GM23338 (cell line): ENCODE measurements at regions not wholly inside any gene's neighbourhood (a gene's known extent, or its start where the extent isn't known, plus 50 kb on each side); places are given as distances from the start of the nearest gene placed in this dataset.

Experiments used
- ATAC-seq: fragments of 200-7000 bp; cut with Tn5 transposase; 3 replicates; pipeline ENCODE4 v1.9.1; 2020
- DNase-seq: peaks from one replicate; pipeline ENCODE4 v3.0.0-alpha.2; 2015; ENCODE audit warnings: low spot score
- H2AFZ ChIP-seq: fragments of 200-600 bp; sonication (generic); 2 replicates; pipeline ENCODE4 v1.8.0; 2016; ENCODE audit warnings: antibody characterized with exemption, mild to moderate bottlenecking, moderate library complexity
- H3F3A ChIP-seq: fragments of 200-600 bp; sonication (generic); replicated peaks from 2 replicates; pipeline ENCODE4 v1.8.0; 2017; ENCODE audit warnings: antibody characterized with exemption, mixed run types, low read depth
- H3K27ac ChIP-seq: fragments of 200-600 bp; sonication (generic); 2 replicates; pipeline ENCODE4 v1.6.1; 2016; ENCODE audit warnings: low read depth
- H3K27me3 ChIP-seq: fragments of 200-600 bp; sonication (generic); 2 replicates; pipeline ENCODE4 v1.8.0; 2016; ENCODE audit warnings: mild to moderate bottlenecking, mixed run types, moderate library complexity; ENCODE audit not compliant: insufficient read depth
- H3K36me3 ChIP-seq: fragments of 200-600 bp; sonication (generic); 2 replicates; pipeline ENCODE4 v1.8.0; 2016; ENCODE audit warnings: mild to moderate bottlenecking; ENCODE audit not compliant: insufficient read depth
- H3K4me1 ChIP-seq: fragments of 200-600 bp; sonication (generic); 2 replicates; pipeline ENCODE4 v1.8.0; 2016; ENCODE audit warnings: mild to moderate bottlenecking, moderate library complexity; ENCODE audit not compliant: insufficient read depth
- H3K4me2 ChIP-seq: fragments of 200-600 bp; sonication (generic); 2 replicates; pipeline ENCODE4 v1.7.1; 2017; ENCODE audit warnings: mixed run types
- H3K4me3 ChIP-seq: fragments of 200-600 bp; sonication (generic); 2 replicates; pipeline ENCODE4 v1.6.1; 2016; ENCODE audit warnings: mixed run types
- H3K79me2 ChIP-seq: fragments of 200-600 bp; sonication (generic); replicated peaks from 2 replicates; pipeline ENCODE4 v1.8.0; 2017; ENCODE audit warnings: mild to moderate bottlenecking; ENCODE audit not compliant: insufficient read depth
- H3K9me2 ChIP-seq: fragments of 200-600 bp; sonication (generic); 2 replicates; pipeline ENCODE4 v1.8.0; 2017; ENCODE audit not compliant: insufficient read depth
- H4K20me1 ChIP-seq: fragments of 200-600 bp; sonication (generic); replicated peaks from 2 replicates; pipeline ENCODE4 v1.8.0; 2017; ENCODE audit warnings: mild to moderate bottlenecking; ENCODE audit not compliant: insufficient read depth
- H3K27ac Mint-ChIP-seq: 2 replicates; pipeline ENCODE4 v1.8.0; 2020; ENCODE audit warnings: inconsistent platforms, mild to moderate bottlenecking, moderate library complexity, mixed read lengths
- H3K27me3 Mint-ChIP-seq: 3 replicates; pipeline ENCODE4 v1.8.0; 2022; ENCODE audit warnings: low read depth, mild to moderate bottlenecking, moderate library complexity, mixed read lengths, inconsistent platforms; ENCODE audit not compliant: insufficient read depth, poor library complexity
- H3K36me3 Mint-ChIP-seq: 3 replicates; pipeline ENCODE4 v1.8.0; 2021; ENCODE audit warnings: low read depth, mild to moderate bottlenecking, inconsistent platforms, moderate library complexity, mixed read lengths
- H3K4me1 Mint-ChIP-seq: 3 replicates; pipeline ENCODE4 v1.8.0; 2020; ENCODE audit warnings: mild to moderate bottlenecking, inconsistent platforms, mixed read lengths
- H3K4me3 Mint-ChIP-seq: 3 replicates; pipeline ENCODE4 v1.8.0; 2021; ENCODE audit warnings: moderate library complexity, mild to moderate bottlenecking, inconsistent platforms, mixed read lengths
- H3K9me3 Mint-ChIP-seq: 3 replicates; pipeline ENCODE4 v1.8.0; 2020; ENCODE audit warnings: moderate library complexity, mild to moderate bottlenecking, inconsistent platforms, mixed read lengths
- CREB1 ChIP-seq: fragments of 250-450 bp; sonication (Bioruptor Pico); IDR thresholded peaks from 2 replicates; pipeline ENCODE4 v1.5.0; 2020; ENCODE audit warnings: low read depth, mild to moderate bottlenecking, moderate library complexity
- EZH2 ChIP-seq: fragments of 200-600 bp; sonication (generic); IDR thresholded peaks from one replicate; pipeline ENCODE4 v1.8.0; 2017; ENCODE audit warnings: antibody characterized with exemption, mild to moderate bottlenecking, low read depth; ENCODE audit not compliant: unreplicated experiment
- EZH2phosphoT487 ChIP-seq: fragments of 200-600 bp; sonication (generic); IDR thresholded peaks from one replicate; pipeline ENCODE4 v1.8.1; 2018; ENCODE audit warnings: antibody characterized with exemption; ENCODE audit not compliant: unreplicated experiment
- JUNB ChIP-seq: IDR thresholded peaks from one replicate; pipeline ENCODE4 v1.6.1; 2016; ENCODE audit warnings: antibody characterized with exemption; ENCODE audit not compliant: unreplicated experiment
- NANOG ChIP-seq: IDR thresholded peaks from 2 replicates; pipeline ENCODE4 v1.6.1; 2016; ENCODE audit warnings: antibody characterized with exemption, borderline replicate concordance
- POLR2AphosphoS5 ChIP-seq: IDR thresholded peaks from 2 replicates; pipeline ENCODE4 v1.6.1; 2016; ENCODE audit warnings: antibody characterized with exemption, low read depth
- REST ChIP-seq: IDR thresholded peaks from one replicate; pipeline ENCODE4 v1.6.1; 2018; ENCODE audit warnings: antibody characterized with exemption; ENCODE audit not compliant: unreplicated experiment
- STAT1 ChIP-seq: IDR thresholded peaks from one replicate; pipeline ENCODE4 v1.6.1; 2016; ENCODE audit warnings: antibody characterized with exemption; ENCODE audit not compliant: unreplicated experiment
- ZNF114 ChIP-seq: fragments of 250-450 bp; sonication (Bioruptor Pico); IDR thresholded peaks from 2 replicates; pipeline ENCODE4 v1.5.0; 2020; ENCODE audit warnings: mild to moderate bottlenecking, moderate library complexity
- ZNF331 ChIP-seq: fragments of 250-450 bp; sonication (Bioruptor Pico); IDR thresholded peaks from 2 replicates; pipeline ENCODE4 v1.5.0; 2020; ENCODE audit warnings: low read depth, mild to moderate bottlenecking, moderate library complexity
- TF ChIP-seq, protein P1 (sequence below), 2 experiments: fragments of 200-600 bp in 1 of 2; sonication (generic) in 1 of 2; conservative IDR thresholded peaks; 2 replicates each; pipeline versions ENCODE4 v1.5.1 to v1.6.1; 2016 to 2017; ENCODE audit warnings: antibody characterized with exemption in 2 of 2, low read depth in 2 of 2, mild to moderate bottlenecking in 2 of 2, moderate library complexity in 1 of 2
- TF ChIP-seq, protein P2 (sequence below): IDR thresholded peaks from 2 replicates; pipeline ENCODE4 v1.6.1; 2016; ENCODE audit warnings: antibody characterized with exemption
- TF ChIP-seq, protein P3 (sequence below): fragments of 250-450 bp; sonication (Bioruptor Pico); IDR thresholded peaks from 2 replicates; pipeline ENCODE4 v1.5.0; 2020; ENCODE audit warnings: mild to moderate bottlenecking, moderate library complexity

DNA sequence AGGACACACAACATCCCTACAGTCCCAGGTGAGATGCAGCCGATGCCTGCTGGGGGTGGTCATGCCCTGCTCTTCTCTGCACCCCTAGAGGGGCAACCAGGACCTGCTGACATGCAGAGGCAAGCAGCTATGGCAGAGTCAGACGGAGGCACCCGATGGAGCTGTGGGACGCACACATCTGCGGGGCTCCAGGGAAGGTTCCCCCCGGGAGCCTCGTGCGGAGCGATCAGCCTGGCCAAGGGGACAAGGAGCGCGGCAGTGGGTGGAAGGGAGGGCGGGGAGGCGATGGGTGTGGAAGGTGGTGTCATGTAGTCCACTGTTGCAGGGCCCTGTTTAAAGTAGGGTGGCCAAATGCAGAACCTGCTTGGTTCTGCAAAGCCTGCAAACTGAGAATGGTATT lies 143.0 kb upstream of the AJAP1 start:
- no peak overlapping the region for H3K27ac ChIP-seq
- TF ChIP-seq CREB1 (CRISPR knock-in tag) = no peak
- no peak for TF ChIP-seq NANOG
- TF ChIP-seq EZH2 = no peak
- TF ChIP-seq, protein P1, sequence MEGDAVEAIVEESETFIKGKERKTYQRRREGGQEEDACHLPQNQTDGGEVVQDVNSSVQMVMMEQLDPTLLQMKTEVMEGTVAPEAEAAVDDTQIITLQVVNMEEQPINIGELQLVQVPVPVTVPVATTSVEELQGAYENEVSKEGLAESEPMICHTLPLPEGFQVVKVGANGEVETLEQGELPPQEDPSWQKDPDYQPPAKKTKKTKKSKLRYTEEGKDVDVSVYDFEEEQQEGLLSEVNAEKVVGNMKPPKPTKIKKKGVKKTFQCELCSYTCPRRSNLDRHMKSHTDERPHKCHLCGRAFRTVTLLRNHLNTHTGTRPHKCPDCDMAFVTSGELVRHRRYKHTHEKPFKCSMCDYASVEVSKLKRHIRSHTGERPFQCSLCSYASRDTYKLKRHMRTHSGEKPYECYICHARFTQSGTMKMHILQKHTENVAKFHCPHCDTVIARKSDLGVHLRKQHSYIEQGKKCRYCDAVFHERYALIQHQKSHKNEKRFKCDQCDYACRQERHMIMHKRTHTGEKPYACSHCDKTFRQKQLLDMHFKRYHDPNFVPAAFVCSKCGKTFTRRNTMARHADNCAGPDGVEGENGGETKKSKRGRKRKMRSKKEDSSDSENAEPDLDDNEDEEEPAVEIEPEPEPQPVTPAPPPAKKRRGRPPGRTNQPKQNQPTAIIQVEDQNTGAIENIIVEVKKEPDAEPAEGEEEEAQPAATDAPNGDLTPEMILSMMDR (conservative IDR thresholded peaks at IDR 0.05; ENCODE audit: low read depth in 2 of 2) = no peak
- TF ChIP-seq EZH2phosphoT487 = no peak
- TF ChIP-seq, protein P2, sequence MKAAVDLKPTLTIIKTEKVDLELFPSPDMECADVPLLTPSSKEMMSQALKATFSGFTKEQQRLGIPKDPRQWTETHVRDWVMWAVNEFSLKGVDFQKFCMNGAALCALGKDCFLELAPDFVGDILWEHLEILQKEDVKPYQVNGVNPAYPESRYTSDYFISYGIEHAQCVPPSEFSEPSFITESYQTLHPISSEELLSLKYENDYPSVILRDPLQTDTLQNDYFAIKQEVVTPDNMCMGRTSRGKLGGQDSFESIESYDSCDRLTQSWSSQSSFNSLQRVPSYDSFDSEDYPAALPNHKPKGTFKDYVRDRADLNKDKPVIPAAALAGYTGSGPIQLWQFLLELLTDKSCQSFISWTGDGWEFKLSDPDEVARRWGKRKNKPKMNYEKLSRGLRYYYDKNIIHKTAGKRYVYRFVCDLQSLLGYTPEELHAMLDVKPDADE = no peak
- no peak for TF ChIP-seq REST
- TF ChIP-seq POLR2AphosphoS5 = no peak
- no peak for TF ChIP-seq ZNF114
- TF ChIP-seq ZNF331 (CRISPR knock-in tag) = no peak
- no peak for TF ChIP-seq STAT1
- TF ChIP-seq, protein P3, sequence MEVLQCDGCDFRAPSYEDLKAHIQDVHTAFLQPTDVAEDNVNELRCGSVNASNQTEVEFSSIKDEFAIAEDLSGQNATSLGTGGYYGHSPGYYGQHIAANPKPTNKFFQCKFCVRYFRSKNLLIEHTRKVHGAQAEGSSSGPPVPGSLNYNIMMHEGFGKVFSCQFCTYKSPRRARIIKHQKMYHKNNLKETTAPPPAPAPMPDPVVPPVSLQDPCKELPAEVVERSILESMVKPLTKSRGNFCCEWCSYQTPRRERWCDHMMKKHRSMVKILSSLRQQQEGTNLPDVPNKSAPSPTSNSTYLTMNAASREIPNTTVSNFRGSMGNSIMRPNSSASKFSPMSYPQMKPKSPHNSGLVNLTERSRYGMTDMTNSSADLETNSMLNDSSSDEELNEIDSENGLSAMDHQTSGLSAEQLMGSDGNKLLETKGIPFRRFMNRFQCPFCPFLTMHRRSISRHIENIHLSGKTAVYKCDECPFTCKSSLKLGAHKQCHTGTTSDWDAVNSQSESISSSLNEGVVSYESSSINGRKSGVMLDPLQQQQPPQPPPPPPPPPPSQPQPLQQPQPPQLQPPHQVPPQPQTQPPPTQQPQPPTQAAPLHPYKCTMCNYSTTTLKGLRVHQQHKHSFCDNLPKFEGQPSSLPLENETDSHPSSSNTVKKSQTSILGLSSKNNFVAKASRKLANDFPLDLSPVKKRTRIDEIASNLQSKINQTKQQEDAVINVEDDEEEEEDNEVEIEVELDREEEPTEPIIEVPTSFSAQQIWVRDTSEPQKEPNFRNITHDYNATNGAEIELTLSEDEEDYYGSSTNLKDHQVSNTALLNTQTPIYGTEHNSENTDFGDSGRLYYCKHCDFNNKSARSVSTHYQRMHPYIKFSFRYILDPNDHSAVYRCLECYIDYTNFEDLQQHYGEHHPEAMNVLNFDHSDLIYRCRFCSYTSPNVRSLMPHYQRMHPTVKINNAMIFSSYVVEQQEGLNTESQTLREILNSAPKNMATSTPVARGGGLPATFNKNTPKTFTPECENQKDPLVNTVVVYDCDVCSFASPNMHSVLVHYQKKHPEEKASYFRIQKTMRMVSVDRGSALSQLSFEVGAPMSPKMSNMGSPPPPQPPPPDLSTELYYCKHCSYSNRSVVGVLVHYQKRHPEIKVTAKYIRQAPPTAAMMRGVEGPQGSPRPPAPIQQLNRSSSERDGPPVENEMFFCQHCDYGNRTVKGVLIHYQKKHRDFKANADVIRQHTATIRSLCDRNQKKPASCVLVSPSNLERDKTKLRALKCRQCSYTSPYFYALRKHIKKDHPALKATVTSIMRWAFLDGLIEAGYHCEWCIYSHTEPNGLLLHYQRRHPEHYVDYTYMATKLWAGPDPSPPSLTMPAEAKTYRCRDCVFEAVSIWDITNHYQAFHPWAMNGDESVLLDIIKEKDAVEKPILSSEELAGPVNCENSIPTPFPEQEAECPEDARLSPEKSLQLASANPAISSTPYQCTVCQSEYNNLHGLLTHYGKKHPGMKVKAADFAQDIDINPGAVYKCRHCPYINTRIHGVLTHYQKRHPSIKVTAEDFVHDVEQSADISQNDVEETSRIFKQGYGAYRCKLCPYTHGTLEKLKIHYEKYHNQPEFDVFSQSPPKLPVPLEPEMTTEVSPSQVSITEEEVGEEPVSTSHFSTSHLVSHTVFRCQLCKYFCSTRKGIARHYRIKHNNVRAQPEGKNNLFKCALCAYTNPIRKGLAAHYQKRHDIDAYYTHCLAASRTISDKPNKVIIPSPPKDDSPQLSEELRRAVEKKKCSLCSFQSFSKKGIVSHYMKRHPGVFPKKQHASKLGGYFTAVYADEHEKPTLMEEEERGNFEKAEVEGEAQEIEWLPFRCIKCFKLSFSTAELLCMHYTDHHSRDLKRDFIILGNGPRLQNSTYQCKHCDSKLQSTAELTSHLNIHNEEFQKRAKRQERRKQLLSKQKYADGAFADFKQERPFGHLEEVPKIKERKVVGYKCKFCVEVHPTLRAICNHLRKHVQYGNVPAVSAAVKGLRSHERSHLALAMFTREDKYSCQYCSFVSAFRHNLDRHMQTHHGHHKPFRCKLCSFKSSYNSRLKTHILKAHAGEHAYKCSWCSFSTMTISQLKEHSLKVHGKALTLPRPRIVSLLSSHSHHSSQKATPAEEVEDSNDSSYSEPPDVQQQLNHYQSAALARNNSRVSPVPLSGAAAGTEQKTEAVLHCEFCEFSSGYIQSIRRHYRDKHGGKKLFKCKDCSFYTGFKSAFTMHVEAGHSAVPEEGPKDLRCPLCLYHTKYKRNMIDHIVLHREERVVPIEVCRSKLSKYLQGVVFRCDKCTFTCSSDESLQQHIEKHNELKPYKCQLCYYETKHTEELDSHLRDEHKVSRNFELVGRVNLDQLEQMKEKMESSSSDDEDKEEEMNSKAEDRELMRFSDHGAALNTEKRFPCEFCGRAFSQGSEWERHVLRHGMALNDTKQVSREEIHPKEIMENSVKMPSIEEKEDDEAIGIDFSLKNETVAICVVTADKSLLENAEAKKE (CRISPR knock-in tag) = no peak
- TF ChIP-seq JUNB = no peak
- H3K9me3 Mint-ChIP-seq = peaks cover 97% of the 10 kb centered on the region
- no peak overlapping the region for H3K4me3 Mint-ChIP-seq
- peaks cover 9% of the 10 kb centered on the region for H3K27me3 Mint-ChIP-seq
- no peak overlapping the region for H2AFZ ChIP-seq
- ATAC-seq (no peak), DNase-seq (no peak)
- H3K36me3 Mint-ChIP-seq = peaks cover 37% of the 10 kb centered on the region
- no peaks in the 10 kb centered on the region for H3K9me2 ChIP-seq
- no peaks in the 10 kb centered on the region for H3K4me1 Mint-ChIP-seq
- no peaks in the 10 kb centered on the region for H3K79me2 ChIP-seq
- no peaks in the 10 kb centered on the region for H3K27me3 ChIP-seq
- no peaks in the 10 kb centered on the region; the same call in 1 of the 2 replicates for H3K36me3 ChIP-seq
- no peaks in the 10 kb centered on the region for H3F3A ChIP-seq
- H3K4me3 ChIP-seq = no peak overlapping the region
- no peaks in the 10 kb centered on the region for H4K20me1 ChIP-seq
- H3K27ac Mint-ChIP-seq = no peak overlapping the region
- no peak overlapping the region for H3K4me2 ChIP-seq
- H3K4me1 ChIP-seq = no peaks in the 10 kb centered on the region
